GM12878 (cell line): ENCODE measurements at regions not wholly inside any gene's neighbourhood (a gene's known extent, or its start where the extent isn't known, plus 50 kb on each side); places are given as distances from the start of the nearest gene placed in this dataset.

Experiments
- ATAC-seq: fragments of 200-7000 bp; cut with Tn5 transposase; 3 replicates; pipeline ENCODE4 v1.9.1; 2020; ENCODE audit warnings: mild to moderate bottlenecking, moderate library complexity
- BruUV-seq: library from RNA; stranded (reverse); fragments of 400-500 nt; replicated peaks from 2 replicates; lab custom pipeline; 2021; lab: Mats Ljungman, UMichigan
- CTCF ChIA-PET: fragments of 300-600 bp; sonication (Branson Sonifier 250); formaldehyde crosslinking; extraction: SDS; loops from one replicate; lab custom pipeline; 2021; ENCODE audit warnings: inconsistent platforms; lab: Yijun Ruan, JAX
- POLR2A ChIA-PET: fragments of 350-600 bp; formaldehyde crosslinking; extraction: SDS; loops from one replicate; lab custom pipeline; 2021; ENCODE audit warnings: inconsistent platforms; lab: Charles Lee
- RAD21 ChIA-PET: fragments of 300-600 bp; sonication (Branson Sonifier 250); formaldehyde crosslinking; loops from one replicate; lab custom pipeline; 2023; ENCODE audit warnings: antibody characterized with exemption; ENCODE audit not compliant: unreplicated experiment; lab: Charles Lee
- SMC1A ChIA-PET: fragments of 300-600 bp; sonication (Branson Sonifier 250); formaldehyde crosslinking; loops from one replicate; lab custom pipeline; 2023; ENCODE audit not compliant: unreplicated experiment, uncharacterized antibody; lab: Charles Lee
- DNase-seq: peaks from one replicate; pipeline ENCODE4 v3.0.0-alpha.2; 2011; ENCODE audit warnings: low read depth, low spot score
- FAIRE-seq: peaks from 3 replicates; lab custom pipeline; 2011; peaks lifted over from hg19 to GRCh38; lab: Jason Lieb, UNC
- H2AFZ ChIP-seq: 2 replicates; pipeline ENCODE4 v1.6.0; 2011; ENCODE audit warnings: low read depth, low read length, control low read depth; ENCODE audit not compliant: control insufficient read depth
- H3K27ac ChIP-seq: 2 replicates; pipeline ENCODE4 v1.5.1; 2011; ENCODE audit warnings: control low read depth; ENCODE audit not compliant: control insufficient read depth, insufficient read depth
- H3K27me3 ChIP-seq, 2 experiments: replicated peaks in 1 of 2; 2 replicates each; pipeline versions ENCODE4 v1.6.0 to v1.6.1; 2011; ENCODE audit warnings: low read length in 1 of 2; ENCODE audit not compliant: control insufficient read depth in 2 of 2, insufficient read depth in 2 of 2
- H3K36me3 ChIP-seq, 2 experiments: 2 replicates each; pipeline ENCODE4 v1.5.1; 2011; ENCODE audit warnings: low read length in 1 of 2; ENCODE audit not compliant: control insufficient read depth in 2 of 2, insufficient read depth in 2 of 2
- H3K4me1 ChIP-seq: 2 replicates; pipeline ENCODE4 v1.6.1; 2011; ENCODE audit warnings: mild to moderate bottlenecking, low read length, moderate library complexity, mixed read lengths; ENCODE audit not compliant: control insufficient read depth, insufficient read depth
- H3K4me2 ChIP-seq: 2 replicates; pipeline ENCODE4 v1.6.0; 2011; ENCODE audit warnings: control low read depth; ENCODE audit not compliant: control insufficient read depth, insufficient read depth
- H3K4me3 ChIP-seq: fragments of 200-600 bp; sonication (generic); 2 replicates; pipeline ENCODE4 v1.5.1; 2016
- H3K79me2 ChIP-seq: 2 replicates; pipeline ENCODE4 v1.6.0; 2011; ENCODE audit warnings: low read length; ENCODE audit not compliant: control insufficient read depth, insufficient read depth
- H3K9ac ChIP-seq: 2 replicates; pipeline ENCODE4 v1.8.0; 2011; ENCODE audit warnings: low read length, control low read depth, mixed read lengths; ENCODE audit not compliant: control insufficient read depth, insufficient read depth
- H3K9me3 ChIP-seq: replicated peaks from 3 replicates; pipeline ENCODE4 v1.5.1; 2011; ENCODE audit warnings: mild to moderate bottlenecking, low read length; ENCODE audit not compliant: control insufficient read depth, insufficient read depth
- H4K20me1 ChIP-seq: 2 replicates; pipeline ENCODE4 v1.6.0; 2011; ENCODE audit not compliant: control insufficient read depth, insufficient read depth
- BCL3 ChIP-seq: IDR thresholded peaks from 2 replicates; pipeline ENCODE4 v1.6.1; 2011; ENCODE audit warnings: borderline replicate concordance, low read depth, mild to moderate bottlenecking, moderate library complexity, low read length; ENCODE audit not compliant: insufficient read depth, poor library complexity, severe bottlenecking
- CHD2 ChIP-seq: IDR thresholded peaks from 2 replicates; pipeline ENCODE4 v1.6.1; 2011; ENCODE audit warnings: low read depth, low read length, improper control_type of control experiment, borderline replicate concordance
- CHD4 ChIP-seq: fragments of 200-600 bp; sonication (generic); IDR thresholded peaks from 2 replicates; pipeline ENCODE4 v1.6.1; 2016; ENCODE audit warnings: mild to moderate bottlenecking
- RAD51 ChIP-seq: fragments of 450-650 bp; IDR thresholded peaks from 2 replicates; pipeline ENCODE4 v1.6.1; 2016; ENCODE audit warnings: moderate library complexity, mild to moderate bottlenecking, inconsistent platforms
- SP1 ChIP-seq: IDR thresholded peaks from one replicate; pipeline ENCODE4 v1.6.1; 2011; ENCODE audit warnings: low read depth, low read length
- TCF3 ChIP-seq: IDR thresholded peaks from 2 replicates; pipeline ENCODE4 v1.6.1; 2012; ENCODE audit warnings: low read depth, mild to moderate bottlenecking, low read length, borderline replicate concordance; ENCODE audit not compliant: insufficient read depth
- ZNF24 ChIP-seq: fragments of 450-650 bp; IDR thresholded peaks from 2 replicates; pipeline ENCODE4 v1.6.1; 2017; ENCODE audit warnings: antibody characterized with exemption, mild to moderate bottlenecking
- ZNF687 ChIP-seq: fragments of 450-650 bp; IDR thresholded peaks from 2 replicates; pipeline ENCODE4 v1.6.1; 2017; ENCODE audit warnings: mild to moderate bottlenecking, moderate library complexity
- WGBS: methylation state at CpG from one replicate; pipeline ENCODE4 v1.1.6; 2016; ENCODE audit warnings: low lambda C conversion rate; ENCODE audit not compliant: insufficient replicate concordance, insufficient coverage; ENCODE audit errors: missing lambda C conversion rate; 5-methylcytosine and 5-hydroxymethylcytosine counted together
- in situ Hi-C: fragments of 300-500 bp; cut with MboI; formaldehyde crosslinking; loops from 9 replicates; pipeline ENCODE4 v1.14.3; 2018; ENCODE audit warnings: mixed read lengths
- intact Hi-C: fragments of 100-400 bp; cut with micrococcal nuclease; formaldehyde crosslinking; loops from one replicate; pipeline ENCODE4 v1.14.2; 2022; ENCODE audit not compliant: unreplicated experiment

GRCh38 chr9:23556459-23556858 lies 269.6 kb downstream of the ELAVL2 start:
- intact Hi-C loops, result no loop called here
- 9% methylated on average over 1 of the region's 1 CpG for WGBS

More at GRCh38 chr9:23556459-23556858, 269.6 kb downstream of the ELAVL2 start:
- ChIA-PET POLR2A (no interaction called here), CTCF (interaction anchor here (0.8 kb wide), 1 partner anchor 30 kb away, joined by 3 read pairs; no protein-coding TSS in a partner anchor), SMC1A (no interaction called here), RAD21 (interaction anchor here (1.5 kb wide), 1 partner anchor 31 kb away, joined by 5 read pairs; no protein-coding TSS in a partner anchor)
- Histone ChIP-seq H3K4me1 (no peaks in the 10 kb centered on the region), H2AFZ (no peak overlapping the region), H3K9me3 (no peaks in the 10 kb centered on the region), H3K79me2 (no peaks in the 10 kb centered on the region), H3K4me3 (no peak overlapping the region), H3K9ac (no peak overlapping the region), H4K20me1 (no peaks in the 10 kb centered on the region), H3K36me3 (no peaks in the 10 kb centered on the region), H3K27me3 (no peaks in the 10 kb centered on the region), H3K27ac (no peak overlapping the region), H3K4me2 (no peak overlapping the region)
- no peak for DNase-seq
- in situ Hi-C loops, result no loop called here
- no peak for FAIRE-seq
- no peak for ATAC-seq
- TF ChIP-seq TCF3, result no peak
- no peak for TF ChIP-seq ZNF24
- no peak for TF ChIP-seq ZNF687
- TF ChIP-seq BCL3, result no peak
- TF ChIP-seq CHD4, result no peak
- TF ChIP-seq SP1, result no peak
- TF ChIP-seq RAD51, result no peak
- TF ChIP-seq CHD2, result no peak
- no TSS peak for BruUV-seq
